T-cell (primary cell): ENCODE measurements at regions not wholly inside any gene's neighbourhood (a gene's known extent, or its start where the extent isn't known, plus 50 kb on each side); places are given as distances from the start of the nearest gene placed in this dataset.

Experiments
- ATAC-seq, 4 experiments: fragments of 200-7000 bp in 3 of 4; fragments of 150-1000 bp in 1 of 4; cut with Tn5 transposase; replicated peaks in 1 of 4; 1 replicate in 3 of 4; 2 replicates in 1 of 4; pipeline ENCODE4 v1.10.0; 2021; ENCODE audit warnings: moderate library complexity in 3 of 4, mild to moderate bottlenecking in 2 of 4, moderate number of reproducible peaks in 1 of 4
- CTCF ChIA-PET, 2 donors: fragments of 300-600 bp; sonication (Branson Sonifier 250); formaldehyde crosslinking; loops; one replicate each; lab custom pipeline; 2022; ENCODE audit warnings: antibody characterized with exemption in 2 of 2; lab: Charles Lee
- POLR2A ChIA-PET, 2 donors: fragments of 300-600 bp; sonication (Branson Sonifier 250); formaldehyde crosslinking; loops; one replicate each; lab custom pipeline; 2022; ENCODE audit warnings: antibody characterized with exemption in 2 of 2; lab: Charles Lee
- DNase-seq, 35 experiments: peaks; one replicate each; pipeline versions ENCODE4 v3.0.0 to v3.0.0-alpha.2; 2013 to 2023
- H3K27ac ChIP-seq: one replicate; pipeline ENCODE4 v1.5.1; 2013; ENCODE audit warnings: low read length
- H3K27me3 ChIP-seq, 2 experiments: replicated peaks in 1 of 2; 1 replicate in 1 of 2; 2 replicates in 1 of 2; pipeline versions ENCODE4 v1.6.1 to v1.7.0; 2013; ENCODE audit warnings: low read length in 1 of 2, mixed read lengths in 1 of 2; ENCODE audit not compliant: control insufficient read depth in 2 of 2, insufficient read depth in 2 of 2; ENCODE audit errors: extremely low read depth in 1 of 2
- H3K36me3 ChIP-seq, 2 donors: 1 replicate in 1 of 2; 2 replicates in 1 of 2; pipeline versions ENCODE4 v1.6.1 to v1.7.0; 2013; ENCODE audit warnings: low read length in 1 of 2; ENCODE audit not compliant: control insufficient read depth in 2 of 2, insufficient read depth in 1 of 2; ENCODE audit errors: extremely low read depth in 1 of 2
- H3K4me1 ChIP-seq, 2 experiments: 1 replicate in 1 of 2; 2 replicates in 1 of 2; pipeline versions ENCODE4 v1.6.1 to v1.7.0; 2013; ENCODE audit warnings: low read length in 2 of 2, mixed read lengths in 1 of 2; ENCODE audit not compliant: insufficient read depth in 2 of 2, control insufficient read depth in 1 of 2; ENCODE audit errors: extremely low read depth in 1 of 2
- H3K4me3 ChIP-seq, 2 donors: 1 replicate in 1 of 2; 2 replicates in 1 of 2; pipeline versions ENCODE4 v1.5.1 to v1.7.0; 2013; ENCODE audit warnings: mild to moderate bottlenecking in 2 of 2, low read length in 1 of 2, moderate library complexity in 1 of 2; ENCODE audit not compliant: control insufficient read depth in 1 of 2; ENCODE audit errors: extremely low read depth in 1 of 2
- H3K9me3 ChIP-seq: 2 replicates; pipeline ENCODE4 v1.7.0; 2013
- H3K27ac Mint-ChIP-seq, 2 donors: one replicate each; pipeline ENCODE4 v1.8.0; 2020 to 2021; ENCODE audit warnings: mild to moderate bottlenecking in 2 of 2, mixed read lengths in 2 of 2
- H3K27me3 Mint-ChIP-seq, 2 donors: one replicate each; pipeline ENCODE4 v1.8.0; 2021 to 2022; ENCODE audit warnings: mixed read lengths in 2 of 2
- H3K36me3 Mint-ChIP-seq: one replicate; pipeline ENCODE4 v1.8.0; 2021; ENCODE audit warnings: mixed read lengths
- H3K4me1 Mint-ChIP-seq, 3 donors: one replicate each; pipeline ENCODE4 v1.8.0; 2020 to 2022; ENCODE audit warnings: mixed read lengths in 3 of 3, mild to moderate bottlenecking in 1 of 3
- H3K4me3 Mint-ChIP-seq, 3 donors: one replicate each; pipeline ENCODE4 v1.8.0; 2020 to 2022; ENCODE audit warnings: mild to moderate bottlenecking in 3 of 3, mixed read lengths in 3 of 3, moderate library complexity in 3 of 3
- H3K9me3 Mint-ChIP-seq, 3 donors: one replicate each; pipeline ENCODE4 v1.8.0; 2020 to 2022; ENCODE audit warnings: mixed read lengths in 3 of 3
- WGBS: methylation state at CpG from one replicate; pipeline ENCODE4 v1.1.5; 2013; ENCODE audit warnings: missing lambda C conversion rate; ENCODE audit not compliant: insufficient coverage; 5-methylcytosine and 5-hydroxymethylcytosine counted together

GRCh38 chr20:54344832-54345231, 130.6 kb upstream of the DOK5 start:
- no peaks in the 10 kb centered on the region for H3K27me3 ChIP-seq
- no peak overlapping the region for H3K4me3 Mint-ChIP-seq
- peaks cover 0 to 5% (median 0%) of the 10 kb centered on the region in 3 donors for H3K9me3 Mint-ChIP-seq
- H3K27ac Mint-ChIP-seq: no peak overlapping the region
- H3K36me3 Mint-ChIP-seq: peaks cover 2% of the 10 kb centered on the region
- no peak for ATAC-seq
- no CpG with 5 or more reads among the region's 2 CpGs for WGBS
- H3K27ac ChIP-seq: no peak overlapping the region
- no peaks in the 10 kb centered on the region for H3K4me1 ChIP-seq
- H3K36me3 ChIP-seq: no peaks in the 10 kb centered on the region
- no peaks in the 10 kb centered on the region for H3K9me3 ChIP-seq
- POLR2A ChIA-PET: no interaction called here
- no peak overlapping the region for H3K4me3 ChIP-seq
- peaks cover 10 to 16% of the 10 kb centered on the region in 2 donors for H3K27me3 Mint-ChIP-seq
- H3K4me1 Mint-ChIP-seq: no peaks in the 10 kb centered on the region
- CTCF ChIA-PET: no interaction called here
- no peak for DNase-seq

DNA sequence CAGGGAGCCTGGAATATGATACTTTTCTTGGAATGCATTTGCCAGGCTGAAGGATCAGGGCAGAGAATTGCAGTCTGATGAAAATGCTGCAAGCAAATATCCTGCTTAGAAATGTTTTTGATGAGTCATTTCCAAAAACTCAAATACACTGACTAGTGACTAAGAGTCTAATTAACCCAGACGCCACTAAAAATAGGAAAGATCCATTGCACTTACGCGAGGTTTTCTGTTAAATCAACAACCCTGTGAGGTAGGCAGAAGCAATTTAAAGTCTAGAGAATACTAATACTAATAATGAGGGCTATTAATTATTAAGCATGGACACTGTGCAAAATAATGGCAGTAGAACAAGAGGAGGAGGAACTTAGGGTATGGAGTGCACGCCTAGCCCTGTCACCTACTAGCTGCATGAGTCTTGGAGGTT, 130.1 kb upstream of the DOK5 start:
- ATAC-seq (no peak), DNase-seq (no peak)
- 78% methylated on average over 1 of the region's 4 CpGs for WGBS
- no peak overlapping the region for H3K27ac Mint-ChIP-seq
- Histone ChIP-seq H3K4me3 (no peak overlapping the region), H3K27ac (no peak overlapping the region), H3K36me3 (no peaks in the 10 kb centered on the region), H3K9me3 (no peaks in the 10 kb centered on the region), H3K4me1 (no peaks in the 10 kb centered on the region), H3K27me3 (no peaks in the 10 kb centered on the region)
- H3K27me3 Mint-ChIP-seq: peaks cover 10 to 16% of the 10 kb centered on the region in 2 donors
- no peak overlapping the region for H3K4me3 Mint-ChIP-seq
- no peaks in the 10 kb centered on the region for H3K4me1 Mint-ChIP-seq
- POLR2A ChIA-PET: no interaction called here
- CTCF ChIA-PET: no interaction called here
- H3K9me3 Mint-ChIP-seq: peaks cover 0 to 5% (median 0%) of the 10 kb centered on the region in 3 donors
- H3K36me3 Mint-ChIP-seq: peaks cover 2% of the 10 kb centered on the region

GRCh38 chr20:54345821-54346220, 129.6 kb upstream of the DOK5 start:
- no peak overlapping the region for H3K27ac Mint-ChIP-seq
- Histone ChIP-seq H3K4me3 (no peak overlapping the region), H3K27me3 (no peaks in the 10 kb centered on the region), H3K36me3 (no peaks in the 10 kb centered on the region), H3K27ac (no peak overlapping the region), H3K4me1 (no peaks in the 10 kb centered on the region), H3K9me3 (no peaks in the 10 kb centered on the region)
- no peak overlapping the region for H3K4me3 Mint-ChIP-seq
- ATAC-seq (no peak), DNase-seq (no peak)
- no peaks in the 10 kb centered on the region for H3K4me1 Mint-ChIP-seq
- peaks cover 10 to 16% of the 10 kb centered on the region in 2 donors for H3K27me3 Mint-ChIP-seq
- H3K9me3 Mint-ChIP-seq: peaks cover 0 to 5% (median 0%) of the 10 kb centered on the region in 3 donors
- peaks cover 2% of the 10 kb centered on the region for H3K36me3 Mint-ChIP-seq
- 50% methylated on average over 2 of the region's 2 CpGs for WGBS
- ChIA-PET CTCF (no interaction called here), POLR2A (no interaction called here)

DNA sequence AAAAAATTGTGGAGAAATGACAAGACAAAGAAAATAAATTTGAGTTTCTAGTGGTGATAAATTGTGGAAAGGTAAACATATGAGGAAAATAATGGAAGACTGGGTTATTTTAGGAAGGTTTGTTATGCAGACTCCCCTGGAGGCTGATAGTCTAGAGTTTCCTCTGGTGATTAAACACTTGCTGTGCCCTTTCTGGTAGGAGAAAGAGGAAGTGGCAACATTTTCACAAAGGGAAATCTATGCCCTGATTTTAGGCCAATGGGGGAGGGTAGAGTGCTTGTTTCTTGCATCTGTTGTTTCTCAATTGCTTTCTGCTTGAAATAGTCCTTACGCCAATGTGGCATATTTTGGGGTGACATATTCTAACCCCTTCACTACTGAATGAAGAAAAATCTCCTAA, 129.1 kb upstream of the DOK5 start:
- WGBS: no CpG with 5 or more reads among the region's 1 CpG
- Histone ChIP-seq H3K9me3 (no peaks in the 10 kb centered on the region), H3K4me3 (no peak overlapping the region), H3K27ac (no peak overlapping the region), H3K36me3 (no peaks in the 10 kb centered on the region), H3K27me3 (no peaks in the 10 kb centered on the region), H3K4me1 (no peaks in the 10 kb centered on the region)
- no peaks in the 10 kb centered on the region for H3K4me1 Mint-ChIP-seq
- POLR2A ChIA-PET: no interaction called here
- H3K9me3 Mint-ChIP-seq: peaks cover 0 to 5% (median 0%) of the 10 kb centered on the region in 3 donors
- ATAC-seq: no peak
- no peak overlapping the region for H3K27ac Mint-ChIP-seq
- peaks cover 2% of the 10 kb centered on the region for H3K36me3 Mint-ChIP-seq
- CTCF ChIA-PET: no interaction called here
- DNase-seq: no peak
- peaks cover 10 to 16% of the 10 kb centered on the region in 2 donors for H3K27me3 Mint-ChIP-seq
- no peak overlapping the region for H3K4me3 Mint-ChIP-seq

GRCh38 chr20:54347166-54347833, 128.1 kb upstream of the DOK5 start:
- Mint-ChIP-seq H3K4me1 (no peaks in the 10 kb centered on the region), H3K36me3 (peaks cover 2% of the 10 kb centered on the region), H3K4me3 (no peak overlapping the region), H3K27me3 (peaks cover 16% of the 10 kb centered on the region in 2 donors), H3K27ac (no peak overlapping the region), H3K9me3 (peaks cover 0 to 5% (median 0%) of the 10 kb centered on the region in 3 donors)
- no peak overlapping the region for H3K4me3 ChIP-seq
- H3K9me3 ChIP-seq: no peaks in the 10 kb centered on the region
- DNase-seq (no peak), ATAC-seq (no peak)
- 85% methylated on average over 5 of the region's 9 CpGs for WGBS
- H3K4me1 ChIP-seq: no peaks in the 10 kb centered on the region
- ChIA-PET CTCF (no interaction called here), POLR2A (no interaction called here)
- no peak overlapping the region for H3K27ac ChIP-seq
- H3K36me3 ChIP-seq: no peaks in the 10 kb centered on the region
- H3K27me3 ChIP-seq: no peaks in the 10 kb centered on the region

DNA sequence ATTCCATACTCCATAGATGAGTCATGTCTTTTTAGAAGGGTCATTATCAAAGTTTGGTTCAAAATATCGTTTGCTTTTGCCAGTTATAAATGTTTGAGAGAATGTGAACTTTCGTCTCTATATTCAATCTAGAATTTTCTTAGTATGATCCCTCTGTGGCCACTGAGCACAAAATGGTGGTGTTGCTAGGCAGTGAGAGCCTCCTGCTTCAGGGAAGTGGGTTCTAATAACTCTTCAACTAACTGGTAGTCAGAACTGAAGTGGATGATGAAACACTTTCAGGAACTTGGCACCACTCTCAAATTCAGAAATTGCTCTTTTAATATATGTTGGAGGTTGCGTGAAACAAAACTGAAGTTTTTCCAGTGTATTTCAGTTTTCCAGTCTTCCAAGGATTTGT, 125.0 kb upstream of the DOK5 start:
- ChIA-PET POLR2A (no interaction called here), CTCF (no interaction called here)
- H3K36me3 ChIP-seq: no peaks in the 10 kb centered on the region
- H3K9me3 Mint-ChIP-seq: peaks cover 0 to 5% (median 0%) of the 10 kb centered on the region in 3 donors
- H3K4me1 ChIP-seq: no peaks in the 10 kb centered on the region
- no peak overlapping the region for H3K27ac Mint-ChIP-seq
- peaks cover 15 to 23% of the 10 kb centered on the region in 2 donors for H3K27me3 Mint-ChIP-seq
- no peak for ATAC-seq
- no peak overlapping the region for H3K4me3 ChIP-seq
- no peak overlapping the region for H3K27ac ChIP-seq
- no peaks in the 10 kb centered on the region for H3K9me3 ChIP-seq
- H3K36me3 Mint-ChIP-seq: peaks cover 2% of the 10 kb centered on the region
- H3K4me1 Mint-ChIP-seq: no peaks in the 10 kb centered on the region
- no peak for DNase-seq
- H3K27me3 ChIP-seq: no peaks in the 10 kb centered on the region
- 80% methylated on average over 1 of the region's 3 CpGs for WGBS
- no peak overlapping the region for H3K4me3 Mint-ChIP-seq
